Nephron (organoid): ENCODE measurements at regions not wholly inside any gene's neighbourhood (a gene's known extent, or its start where the extent isn't known, plus 50 kb on each side); places are given as distances from the start of the nearest gene placed in this dataset.

Experiments used
- H3K27ac Mint-ChIP-seq, 3 experiments: 2 replicates each; pipeline ENCODE4 v1.8.0; 2020; ENCODE audit warnings: mixed read lengths in 3 of 3, mild to moderate bottlenecking in 2 of 3, moderate library complexity in 1 of 3
- H3K27me3 Mint-ChIP-seq: 2 replicates; pipeline ENCODE4 v1.8.0; 2021; ENCODE audit warnings: low read depth, mild to moderate bottlenecking, moderate library complexity, mixed read lengths
- H3K36me3 Mint-ChIP-seq: 2 replicates; pipeline ENCODE4 v1.8.0; 2020; ENCODE audit warnings: low read depth, mixed read lengths
- H3K4me1 Mint-ChIP-seq: 2 replicates; pipeline ENCODE4 v1.8.0; 2020; ENCODE audit warnings: mixed read lengths
- H3K4me3 Mint-ChIP-seq, 3 experiments: 2 replicates each; pipeline ENCODE4 v1.8.0; 2020; ENCODE audit warnings: mild to moderate bottlenecking in 3 of 3, mixed read lengths in 3 of 3, moderate library complexity in 2 of 3
- H3K9me3 Mint-ChIP-seq: 2 replicates; pipeline ENCODE4 v1.8.0; 2020; ENCODE audit warnings: mixed read lengths
- TF ChIP-seq, protein P1 (sequence below), 3 experiments: fragments of 200-600 bp; sonication (generic); IDR thresholded peaks; one replicate each; pipeline ENCODE4 v1.5.0; 2021; ENCODE audit warnings: antibody characterized with exemption in 3 of 3; ENCODE audit not compliant: unreplicated experiment in 3 of 3

DNA sequence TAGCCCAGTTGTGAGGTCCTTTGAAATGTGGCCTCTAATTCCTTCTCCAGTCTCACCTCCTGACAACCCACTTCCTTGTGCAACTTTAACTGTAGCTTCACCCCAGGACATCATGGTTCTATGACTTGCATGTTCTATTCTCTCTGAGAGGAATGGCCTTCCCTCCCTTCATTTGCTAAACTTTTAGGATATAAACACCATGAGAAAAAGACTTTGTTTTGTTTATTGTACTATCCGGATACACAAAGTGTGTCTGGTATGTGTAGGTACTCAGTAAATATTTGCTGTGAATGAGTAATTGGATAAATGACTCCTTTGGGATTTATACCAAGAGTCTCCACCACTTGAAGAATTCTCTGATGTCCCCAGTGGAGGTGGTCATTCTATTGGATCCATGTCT, 547.6 kb downstream of the INSC start:
- H3K27ac Mint-ChIP-seq = peak overlapping the region in 1 of 3 experiments; percentile 39
- H3K27me3 Mint-ChIP-seq = peaks cover 4% of the 10 kb centered on the region
- no peaks in the 10 kb centered on the region for H3K9me3 Mint-ChIP-seq
- TF ChIP-seq, protein P1, sequence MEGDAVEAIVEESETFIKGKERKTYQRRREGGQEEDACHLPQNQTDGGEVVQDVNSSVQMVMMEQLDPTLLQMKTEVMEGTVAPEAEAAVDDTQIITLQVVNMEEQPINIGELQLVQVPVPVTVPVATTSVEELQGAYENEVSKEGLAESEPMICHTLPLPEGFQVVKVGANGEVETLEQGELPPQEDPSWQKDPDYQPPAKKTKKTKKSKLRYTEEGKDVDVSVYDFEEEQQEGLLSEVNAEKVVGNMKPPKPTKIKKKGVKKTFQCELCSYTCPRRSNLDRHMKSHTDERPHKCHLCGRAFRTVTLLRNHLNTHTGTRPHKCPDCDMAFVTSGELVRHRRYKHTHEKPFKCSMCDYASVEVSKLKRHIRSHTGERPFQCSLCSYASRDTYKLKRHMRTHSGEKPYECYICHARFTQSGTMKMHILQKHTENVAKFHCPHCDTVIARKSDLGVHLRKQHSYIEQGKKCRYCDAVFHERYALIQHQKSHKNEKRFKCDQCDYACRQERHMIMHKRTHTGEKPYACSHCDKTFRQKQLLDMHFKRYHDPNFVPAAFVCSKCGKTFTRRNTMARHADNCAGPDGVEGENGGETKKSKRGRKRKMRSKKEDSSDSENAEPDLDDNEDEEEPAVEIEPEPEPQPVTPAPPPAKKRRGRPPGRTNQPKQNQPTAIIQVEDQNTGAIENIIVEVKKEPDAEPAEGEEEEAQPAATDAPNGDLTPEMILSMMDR (IDR thresholded peaks at IDR 0.05; ENCODE audit: unreplicated experiment in 3 of 3) = no peak
- H3K36me3 Mint-ChIP-seq = no peaks in the 10 kb centered on the region
- no peak overlapping the region for H3K4me3 Mint-ChIP-seq
- peaks cover 11% of the 10 kb centered on the region for H3K4me1 Mint-ChIP-seq

DNA sequence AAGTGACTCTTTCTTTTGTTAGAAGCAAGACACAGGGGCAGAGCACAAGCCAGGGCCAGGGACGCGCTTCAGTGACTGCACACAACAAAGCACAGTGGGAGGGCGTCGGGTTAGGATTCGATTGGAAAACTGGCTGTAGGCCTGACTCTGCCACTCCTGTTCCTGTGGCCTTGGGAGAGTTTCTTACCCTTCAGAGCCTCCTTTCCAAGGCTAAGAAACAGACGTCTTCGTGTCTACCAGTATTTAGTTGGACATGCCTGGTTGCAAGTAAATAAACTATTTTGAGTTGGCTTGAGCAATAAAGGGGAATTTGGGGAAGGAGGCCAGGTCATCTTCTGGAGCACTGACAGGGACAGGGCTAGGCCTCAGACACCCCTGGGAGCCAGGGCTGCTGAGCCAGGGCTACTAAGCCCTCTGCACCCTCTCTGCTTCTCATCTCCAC, 549.1 kb downstream of the INSC start:
- H3K27me3 Mint-ChIP-seq = peaks cover 4% of the 10 kb centered on the region
- TF ChIP-seq, protein P1 (IDR thresholded peaks at IDR 0.05; ENCODE audit: unreplicated experiment in 3 of 3) = no peak
- no peaks in the 10 kb centered on the region for H3K36me3 Mint-ChIP-seq
- peak overlapping the region; percentile 38 to 80 (median 39) for H3K27ac Mint-ChIP-seq
- peaks cover 3% of the 10 kb centered on the region for H3K9me3 Mint-ChIP-seq
- no peak overlapping the region for H3K4me3 Mint-ChIP-seq
- peaks cover 6% of the 10 kb centered on the region for H3K4me1 Mint-ChIP-seq

DNA sequence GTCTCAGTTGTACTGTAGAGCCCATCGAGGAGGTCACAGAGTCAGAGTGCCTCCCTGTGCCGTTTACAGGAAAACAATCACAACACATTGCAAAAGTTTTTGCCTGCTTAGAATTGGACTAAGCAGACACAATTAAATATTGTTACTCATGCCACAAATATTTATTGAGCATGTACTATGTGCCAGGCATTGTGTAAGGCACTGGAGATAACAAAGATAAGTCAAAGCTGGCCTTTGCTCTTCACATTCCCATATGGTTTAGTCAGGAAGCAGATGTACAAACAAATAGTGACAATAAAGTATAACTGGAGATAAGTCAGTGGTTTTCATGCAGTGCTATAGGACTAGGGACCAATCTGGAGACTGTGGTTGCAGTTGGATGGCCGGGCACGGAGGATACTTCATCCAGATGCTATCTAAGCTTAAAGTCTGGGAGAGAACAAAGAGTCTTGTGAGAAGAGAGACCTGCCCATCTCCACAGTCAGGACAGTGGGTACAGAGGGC, 550.7 kb downstream of the INSC start:
- no peak overlapping the region for H3K27ac Mint-ChIP-seq

DNA sequence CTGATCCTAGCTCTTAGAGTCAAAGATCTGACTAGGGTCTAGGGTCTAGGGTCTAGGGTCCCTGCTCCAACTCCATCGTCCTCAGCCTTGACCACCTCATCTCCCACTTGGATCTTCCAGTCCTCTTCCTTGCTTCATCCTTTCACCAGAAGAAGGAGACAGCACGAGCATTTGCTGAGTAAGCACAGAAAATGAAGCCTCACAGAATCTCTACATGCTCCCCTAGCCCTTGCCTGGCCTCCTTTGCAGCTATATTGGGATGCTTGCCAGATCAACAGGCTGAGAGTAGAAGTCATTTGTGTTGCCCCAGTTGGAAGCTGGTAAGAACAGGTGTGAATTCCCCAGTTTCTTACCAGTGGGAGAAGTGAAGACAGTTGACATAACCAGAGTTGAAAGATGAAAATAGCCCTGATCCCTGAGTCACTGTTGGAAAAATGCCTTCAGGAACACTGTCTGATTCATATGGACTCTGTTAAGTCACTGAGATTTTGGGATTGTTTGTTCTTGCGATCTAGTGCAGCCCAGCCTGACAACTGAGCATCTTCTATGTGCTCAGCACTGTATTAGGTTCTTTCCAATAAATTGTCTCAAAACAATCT, 552.5 kb downstream of the INSC start:
- Mint-ChIP-seq H3K27ac (no peak overlapping the region), H3K36me3 (no peaks in the 10 kb centered on the region), H3K27me3 (peaks cover 4% of the 10 kb centered on the region), H3K4me1 (peaks cover 6% of the 10 kb centered on the region), H3K9me3 (peaks cover 3% of the 10 kb centered on the region), H3K4me3 (no peak overlapping the region)
- TF ChIP-seq, protein P1 (IDR thresholded peaks at IDR 0.05; ENCODE audit: unreplicated experiment in 3 of 3) = no peak

More for the DNA sequence above, 550.7 kb downstream of the INSC start:
- TF ChIP-seq, protein P1 (IDR thresholded peaks at IDR 0.05; ENCODE audit: unreplicated experiment in 3 of 3) = no peak
- no peaks in the 10 kb centered on the region for H3K36me3 Mint-ChIP-seq
- peaks cover 3% of the 10 kb centered on the region for H3K9me3 Mint-ChIP-seq
- peaks cover 4% of the 10 kb centered on the region for H3K27me3 Mint-ChIP-seq
- peaks cover 6% of the 10 kb centered on the region for H3K4me1 Mint-ChIP-seq
- H3K4me3 Mint-ChIP-seq = no peak overlapping the region

DNA sequence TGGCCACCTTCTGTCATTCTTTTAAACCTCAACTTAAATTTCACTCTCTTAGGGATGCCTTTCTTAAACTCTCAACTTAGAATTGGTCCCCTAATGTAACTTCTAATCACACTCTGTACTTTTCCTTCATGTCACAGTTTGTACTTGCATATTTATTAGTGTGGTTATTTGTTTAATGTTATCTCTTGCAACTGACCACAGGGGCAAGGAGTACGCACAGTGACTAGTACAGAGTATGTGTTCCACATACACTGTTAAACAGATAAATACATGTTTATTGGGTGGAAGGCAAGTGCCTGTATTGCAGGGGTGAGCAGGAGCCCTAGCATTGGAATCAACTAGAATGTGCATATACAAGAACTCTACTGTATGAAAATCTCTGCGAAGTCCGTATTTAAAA, 554.0 kb downstream of the INSC start:
- H3K27me3 Mint-ChIP-seq = peaks cover 4% of the 10 kb centered on the region
- TF ChIP-seq, protein P1 (IDR thresholded peaks at IDR 0.05; ENCODE audit: unreplicated experiment in 3 of 3) = no peak
- peaks cover 3% of the 10 kb centered on the region for H3K9me3 Mint-ChIP-seq
- no peak overlapping the region for H3K27ac Mint-ChIP-seq
- H3K36me3 Mint-ChIP-seq = no peaks in the 10 kb centered on the region
- H3K4me1 Mint-ChIP-seq = peaks cover 5% of the 10 kb centered on the region
- H3K4me3 Mint-ChIP-seq = no peak overlapping the region

DNA sequence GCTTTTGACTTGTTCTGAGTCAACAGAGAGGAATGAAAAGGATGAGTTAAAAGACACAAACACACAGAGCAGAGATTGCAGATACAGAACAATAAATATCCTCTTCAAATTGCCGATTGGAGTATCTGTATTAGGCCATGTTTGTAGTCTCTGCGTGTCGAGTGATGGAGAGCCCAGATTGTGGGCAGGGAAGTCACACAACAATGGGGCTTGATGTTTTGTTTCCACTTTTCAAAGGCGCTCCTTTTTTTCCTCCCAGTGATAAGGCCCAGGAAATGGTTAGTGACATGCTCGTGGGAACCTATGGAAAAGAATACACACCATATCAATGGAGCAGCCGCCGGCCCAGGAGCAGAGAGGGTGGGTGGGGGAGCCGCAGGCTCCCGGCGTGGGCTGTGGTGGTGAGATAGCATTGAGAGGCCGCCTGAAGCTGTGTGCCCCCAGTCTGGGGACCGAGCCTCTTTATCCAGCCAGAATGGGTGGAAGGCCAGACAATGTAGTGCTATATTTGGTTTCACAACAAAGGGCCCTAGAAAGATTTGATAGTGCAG, 555.9 kb downstream of the INSC start:
- H3K27ac Mint-ChIP-seq = no peak overlapping the region
- peaks cover 5% of the 10 kb centered on the region for H3K4me1 Mint-ChIP-seq
- TF ChIP-seq, protein P1 (IDR thresholded peaks at IDR 0.05; ENCODE audit: unreplicated experiment in 3 of 3) = no peak
- peaks cover 7% of the 10 kb centered on the region for H3K9me3 Mint-ChIP-seq
- H3K36me3 Mint-ChIP-seq = no peaks in the 10 kb centered on the region
- peaks cover 3% of the 10 kb centered on the region for H3K27me3 Mint-ChIP-seq
- H3K4me3 Mint-ChIP-seq = no peak overlapping the region
